Stimulated activated CD4-positive, alpha-beta T cell treated with anti-CD3 and anti-CD28 coated beads, Interleukin-15, amount 100 ng/mL, for 48 hours (primary cell): ENCODE measurements at regions not wholly inside any gene's neighbourhood (a gene's known extent, or its start where the extent isn't known, plus 50 kb on each side); places are given as distances from the start of the nearest gene placed in this dataset.
"Not testable (repeated sequence)": the region's sequence is repeated elsewhere in the genome, so short reads cannot be mapped to it uniquely, and the experiment has no call there.

Experiments used
- DNase-seq, 2 donors: peaks; one replicate each; pipeline ENCODE4 v3.0.0-alpha.2; 2020; ENCODE audit warnings: low read depth in 2 of 2

DNA sequence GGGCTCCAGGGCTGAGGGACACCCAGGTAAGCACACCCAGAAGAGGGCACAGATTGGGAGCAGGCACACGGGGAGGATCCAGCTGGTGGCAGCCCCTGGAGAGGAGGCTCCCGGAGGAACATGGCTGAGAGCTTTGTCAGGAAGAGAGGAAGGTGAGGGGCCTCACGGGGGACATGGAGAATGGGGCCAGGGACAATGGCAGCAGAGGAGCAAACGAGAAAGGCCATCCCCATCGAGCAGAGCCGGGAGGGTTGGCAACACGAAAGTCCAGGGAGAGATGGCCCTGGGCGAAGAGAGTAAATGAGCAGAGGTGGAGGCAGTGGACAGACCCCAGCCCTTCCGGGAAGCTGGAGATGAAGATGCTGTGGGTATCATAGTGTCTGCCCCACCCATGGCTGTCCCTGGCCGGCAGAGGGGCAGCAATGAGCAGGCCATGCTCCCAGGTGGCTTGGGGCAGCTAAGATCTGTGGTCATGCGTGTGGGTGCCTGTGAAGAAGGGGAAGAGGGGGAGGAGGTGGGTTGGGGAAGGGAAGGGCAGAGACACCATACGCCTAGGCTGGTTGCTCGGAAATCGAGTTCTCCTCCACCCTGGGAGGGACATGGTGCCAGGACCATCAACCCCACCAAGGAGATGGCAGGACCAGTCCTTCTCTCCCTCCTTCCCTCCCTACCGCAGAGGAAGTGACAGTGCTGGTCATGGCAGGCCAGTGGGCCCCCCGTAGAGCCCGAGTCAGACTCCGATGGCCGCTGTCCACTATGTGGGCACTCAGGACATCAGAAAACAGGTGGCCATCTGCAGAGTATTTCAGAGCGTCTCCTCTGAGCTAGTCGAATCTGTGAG is 191.7 kb downstream of the NDUFA10 start:
- DNase-seq, result no peak

DNA sequence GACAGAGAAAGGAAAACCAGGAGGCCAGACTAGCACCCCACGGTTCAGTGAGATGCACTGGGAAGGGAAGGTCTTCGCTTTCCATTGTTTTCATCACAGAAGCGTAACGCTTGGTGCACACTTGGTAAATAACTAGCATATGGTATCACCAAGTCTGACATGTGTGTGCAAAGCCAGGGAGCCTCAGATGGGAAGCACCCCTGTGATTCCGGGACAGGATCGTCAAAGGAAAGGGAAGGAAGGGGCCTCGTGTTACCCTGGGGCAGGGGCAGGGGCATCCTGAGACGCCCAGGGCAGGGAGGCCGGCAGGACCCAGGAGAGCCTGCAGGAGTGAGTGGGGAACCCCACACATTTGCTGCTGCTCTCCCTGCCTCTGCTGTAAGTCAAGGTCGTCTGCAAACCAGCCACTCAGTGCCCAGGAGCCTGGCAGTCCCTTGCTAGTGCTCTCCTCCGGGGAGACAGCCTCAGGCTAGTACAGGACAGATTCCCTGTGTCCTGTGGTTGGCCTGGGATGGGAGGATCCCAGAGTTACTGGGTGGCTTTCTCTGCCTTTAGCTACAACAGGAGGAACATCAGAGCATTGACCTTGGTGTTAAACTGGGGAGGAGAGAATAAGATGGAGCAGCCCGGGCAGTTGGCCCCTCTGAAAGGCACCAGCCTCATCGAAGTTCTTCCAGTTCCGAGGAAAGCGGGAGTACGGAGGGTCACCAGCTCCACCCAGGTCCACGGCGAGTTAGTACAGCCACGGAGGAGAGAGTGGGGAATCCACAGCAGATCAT is 192.5 kb downstream of the NDUFA10 start:
- DNase-seq, result no peak

DNA sequence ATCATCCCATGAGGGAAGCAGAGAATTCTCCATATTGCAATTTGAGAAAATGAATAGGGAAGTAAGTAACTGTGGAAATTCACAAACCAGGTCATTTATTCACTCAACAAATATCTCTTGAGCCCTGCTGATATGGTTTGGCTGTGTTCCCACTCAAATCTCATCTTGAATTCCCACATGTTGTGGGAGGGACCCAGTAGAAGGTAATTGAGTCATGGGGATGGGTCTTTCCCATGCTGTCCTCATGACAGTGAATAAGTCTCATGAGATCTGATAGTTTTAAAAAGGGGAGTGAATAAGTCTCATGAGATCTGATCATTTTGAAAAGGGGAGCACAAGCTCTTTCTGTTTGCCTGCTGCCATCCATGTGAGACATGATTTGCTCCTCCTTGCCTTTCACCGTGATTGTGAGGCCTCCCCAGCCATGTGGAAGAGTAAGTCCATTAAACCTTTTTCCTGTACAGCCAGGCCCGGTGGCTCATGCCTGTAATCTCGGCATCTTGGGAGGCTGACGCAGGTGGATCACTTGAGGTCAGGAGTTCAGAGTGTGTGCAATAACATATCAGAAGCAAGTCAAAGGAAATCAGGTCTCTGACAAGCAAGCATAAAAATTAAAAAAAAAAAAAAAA is 193.2 kb downstream of the NDUFA10 start:
- no peak for DNase-seq

DNA sequence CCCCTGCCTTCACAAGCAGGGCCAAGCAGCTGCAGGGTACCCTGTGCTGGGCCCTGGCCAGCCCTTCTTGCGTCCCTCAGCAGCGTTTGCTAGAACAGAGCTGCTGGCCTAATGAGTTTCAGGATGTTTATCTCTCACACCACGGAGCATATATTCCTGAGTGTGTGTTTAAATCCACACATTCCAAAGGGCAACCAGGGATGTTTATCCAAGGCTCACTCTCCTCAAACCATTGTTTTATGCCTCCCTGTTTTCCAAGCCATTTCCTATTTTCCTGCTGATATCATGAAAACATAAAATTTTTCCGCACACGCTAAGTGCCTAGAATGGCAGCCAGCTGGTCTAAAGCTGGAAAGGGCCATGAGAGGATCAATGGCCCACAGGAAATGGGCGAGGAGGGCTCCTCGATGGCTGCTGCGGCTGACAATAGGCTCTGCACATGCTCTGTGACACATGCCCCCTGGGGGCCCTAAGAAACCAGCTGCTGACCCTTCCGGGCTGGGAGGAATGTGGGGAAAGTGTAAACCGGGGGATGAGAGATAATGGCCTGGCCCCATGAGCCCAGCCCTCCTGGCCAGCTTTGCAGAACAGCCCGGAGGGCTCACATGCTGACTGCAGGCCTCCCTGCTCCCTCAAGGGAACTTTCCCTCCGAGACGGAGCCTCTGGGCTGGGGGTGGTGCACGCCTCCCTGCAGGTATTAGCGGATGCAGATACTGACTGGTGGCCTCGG is 194.0 kb downstream of the NDUFA10 start:
- no peak for DNase-seq

DNA sequence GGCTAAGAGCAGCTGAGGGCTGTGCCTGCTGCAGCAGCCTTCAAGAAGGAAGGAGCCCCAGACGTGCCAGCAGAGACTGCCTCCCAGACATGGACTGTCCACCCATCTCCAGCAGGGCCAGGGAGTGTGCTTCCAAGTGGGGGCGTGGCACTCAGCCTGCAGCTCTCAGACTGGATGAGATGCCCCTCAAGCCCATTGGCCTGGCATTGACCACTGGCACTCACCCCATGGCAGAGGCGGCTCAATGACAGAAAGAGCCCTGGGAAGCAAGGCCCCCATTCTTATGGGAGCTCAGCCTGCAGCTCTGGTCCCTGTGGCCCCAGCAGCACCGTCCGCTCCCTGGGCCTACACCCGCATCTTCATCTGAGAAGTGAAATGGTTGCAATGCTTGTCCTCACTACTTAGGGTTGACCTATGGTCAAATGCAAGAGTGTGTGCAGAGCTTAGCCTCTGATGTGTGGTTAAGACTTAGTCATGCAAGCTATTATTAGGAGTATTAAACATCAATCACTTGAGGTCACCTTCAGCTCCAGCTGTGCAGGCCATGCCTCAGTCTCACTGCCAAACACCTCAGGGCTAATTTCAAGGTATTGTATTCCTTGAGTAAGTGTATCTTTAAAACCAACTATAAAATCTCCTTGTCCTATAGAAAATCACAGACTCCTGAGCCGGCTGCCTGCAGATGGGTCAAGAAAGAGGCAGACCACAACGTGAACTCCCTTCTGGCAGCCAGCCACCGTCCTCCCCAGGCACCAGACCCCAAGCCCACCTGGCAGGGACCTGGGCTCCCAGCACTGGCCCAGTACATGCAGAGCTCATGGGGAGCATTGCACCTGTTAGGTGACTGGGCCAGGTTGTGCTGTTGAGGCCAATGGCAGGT is 194.8 kb downstream of the NDUFA10 start:
- DNase-seq, result no peak

DNA sequence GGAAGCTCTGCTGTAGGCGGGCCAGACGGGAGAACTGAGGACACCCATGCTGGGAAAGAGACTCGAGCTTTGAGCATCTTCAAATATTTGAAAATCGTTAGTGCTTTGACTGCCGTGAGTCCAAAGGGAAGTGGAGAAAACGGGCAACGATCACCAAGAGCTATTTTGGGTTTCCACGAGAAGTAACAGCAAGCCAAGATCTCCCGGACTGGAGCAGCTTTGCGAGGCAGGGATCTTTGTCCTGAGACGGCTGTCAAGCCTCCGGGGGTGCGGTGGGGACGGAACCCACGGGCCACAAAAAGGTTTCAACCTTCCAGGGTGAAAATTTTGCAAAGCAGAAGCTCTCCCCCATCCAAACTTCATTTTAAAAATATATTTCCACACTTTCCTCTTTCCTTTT is 195.8 kb downstream of the NDUFA10 start:
- no peak for DNase-seq

DNA sequence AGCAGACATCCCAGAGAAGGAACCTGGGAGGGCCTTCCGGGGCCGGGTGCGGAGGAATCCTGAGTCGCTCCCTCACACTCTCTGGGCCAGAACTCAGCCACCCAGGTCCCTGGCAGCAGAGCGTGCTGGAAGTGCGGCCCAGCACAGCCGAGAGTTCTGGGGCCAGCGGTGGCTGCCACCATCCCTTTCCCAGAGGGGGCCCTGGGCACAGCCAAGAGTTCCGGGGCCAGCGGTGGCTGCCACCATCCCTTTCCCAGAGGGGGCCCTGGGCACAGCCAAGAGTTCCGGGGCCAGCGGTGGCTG is 196.2 kb downstream of the NDUFA10 start:
- DNase-seq, result not testable (repeated sequence)

DNA sequence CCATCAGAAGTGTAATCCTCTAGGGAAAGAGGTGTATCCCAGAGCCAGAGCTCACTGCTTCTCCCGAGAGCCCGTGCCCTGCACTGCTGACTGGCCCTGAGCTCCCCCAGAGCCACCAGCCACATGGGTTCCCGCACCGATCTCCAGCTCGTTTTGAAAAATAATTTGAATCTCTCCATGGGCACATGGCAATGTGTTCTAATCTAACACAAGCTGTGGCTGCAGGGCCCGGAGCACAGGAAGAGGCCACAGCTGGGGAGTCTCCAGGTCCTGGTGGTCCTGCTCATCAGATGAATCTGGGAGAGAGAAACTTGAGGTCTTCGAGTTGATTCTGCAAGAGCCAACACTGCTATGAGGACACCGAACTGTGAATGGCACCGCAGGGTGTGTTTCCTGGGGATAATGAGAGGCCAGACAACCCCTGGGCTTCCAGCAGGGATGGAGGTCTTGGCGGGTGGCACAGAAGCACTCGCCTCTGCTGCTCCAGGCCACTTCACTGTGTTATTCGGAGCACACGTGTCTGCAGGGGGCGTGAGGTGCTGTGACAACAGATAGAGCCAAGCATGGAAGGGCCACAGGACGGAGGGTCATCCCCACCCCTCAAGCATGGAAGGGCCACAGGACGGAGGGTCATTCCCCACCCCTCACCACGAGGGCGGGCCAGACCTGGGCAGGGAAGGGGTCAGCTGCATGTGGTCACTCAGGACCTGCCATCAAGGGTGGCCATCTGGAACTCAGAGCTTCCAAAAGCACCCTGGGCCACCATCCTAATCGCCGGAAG is 196.8 kb downstream of the NDUFA10 start:
- DNase-seq, result no peak

DNA sequence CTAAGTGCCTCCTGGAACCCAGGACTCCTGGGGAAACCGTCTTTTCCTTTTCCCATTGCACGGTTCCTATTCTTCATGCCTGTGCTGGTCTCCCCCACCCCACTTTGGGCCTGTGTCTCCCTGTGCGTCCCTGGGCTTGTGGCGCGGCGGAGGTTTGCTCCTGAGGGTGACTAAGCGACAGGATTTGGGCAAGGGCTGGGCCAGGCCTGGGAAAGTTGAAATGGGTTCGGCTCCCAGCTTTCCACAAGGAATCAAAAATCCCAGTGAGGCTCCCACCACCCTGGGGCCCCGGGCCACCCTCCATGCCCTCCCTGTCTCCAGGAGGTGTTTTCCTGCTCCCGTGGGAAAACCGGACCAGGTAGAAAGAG is 197.6 kb downstream of the NDUFA10 start:
- no peak for DNase-seq

DNA sequence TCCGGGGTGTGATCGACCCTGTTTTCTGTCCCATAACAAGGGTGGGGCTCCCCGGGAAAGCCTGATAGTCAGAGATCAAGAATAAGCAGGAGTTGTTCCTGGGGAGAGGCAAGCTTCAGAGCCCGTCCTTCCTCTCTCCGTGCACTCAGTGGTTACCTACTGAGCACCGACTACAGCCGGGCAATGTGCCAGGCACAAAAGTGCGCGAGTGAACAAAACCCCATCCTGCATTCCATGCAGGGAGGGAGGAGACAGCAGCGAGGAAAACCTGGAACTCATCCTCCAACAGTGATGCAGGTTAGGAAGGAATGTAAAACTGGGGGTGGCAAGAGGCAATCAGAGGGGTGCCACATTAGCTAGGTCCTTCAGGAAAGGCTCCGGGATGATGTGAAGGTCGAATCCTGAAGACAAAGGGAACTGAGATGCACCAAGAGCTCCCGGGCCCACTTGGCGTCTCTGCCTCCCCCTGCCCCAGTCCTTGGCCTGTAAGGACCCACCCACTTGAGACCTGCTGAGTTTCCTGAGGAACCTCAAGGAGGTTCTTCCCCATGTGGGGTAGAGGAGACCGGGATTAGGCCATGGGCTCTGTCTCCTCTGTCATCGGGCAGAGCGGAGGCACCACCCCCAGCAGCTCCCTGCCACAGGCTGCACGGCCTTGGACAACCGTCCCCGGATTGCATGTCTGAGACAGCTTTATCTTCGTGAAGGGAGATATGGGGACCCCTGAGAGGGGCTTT is 198.2 kb downstream of the NDUFA10 start:
- no peak for DNase-seq

DNA sequence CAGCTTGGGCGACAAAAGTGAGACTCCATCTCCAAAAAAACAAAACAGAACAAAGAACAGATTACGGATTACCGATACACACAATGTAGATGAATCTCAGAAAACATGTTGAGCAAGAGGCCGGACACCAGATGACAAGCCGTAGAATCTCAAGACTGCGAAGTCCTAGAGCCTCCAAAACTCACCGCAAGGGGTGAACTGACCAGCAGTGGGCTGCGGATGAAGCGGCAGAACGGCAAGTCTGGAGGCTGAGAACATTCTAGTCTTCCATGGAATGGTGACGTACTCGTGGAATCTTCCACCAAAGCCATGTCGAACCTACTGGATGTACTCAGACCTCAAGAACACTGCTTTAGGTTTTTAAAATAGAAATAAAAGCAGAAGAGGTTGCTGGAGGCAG is 198.8 kb downstream of the NDUFA10 start:
- DNase-seq, result no peak

DNA sequence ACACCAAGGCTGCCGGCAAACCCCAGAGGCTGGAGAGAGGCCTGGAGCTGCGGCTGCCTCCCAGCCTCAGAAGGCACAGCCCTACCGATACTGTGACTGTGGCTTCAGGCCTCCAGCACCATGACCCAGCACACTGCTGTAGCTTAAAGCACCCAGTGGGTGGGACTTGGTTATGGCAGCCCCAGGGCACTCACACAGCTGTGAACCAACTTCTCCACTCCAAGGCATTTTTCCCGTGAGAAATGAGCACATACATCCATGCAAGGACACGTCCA is 199.5 kb downstream of the NDUFA10 start:
- DNase-seq, result no peak

DNA sequence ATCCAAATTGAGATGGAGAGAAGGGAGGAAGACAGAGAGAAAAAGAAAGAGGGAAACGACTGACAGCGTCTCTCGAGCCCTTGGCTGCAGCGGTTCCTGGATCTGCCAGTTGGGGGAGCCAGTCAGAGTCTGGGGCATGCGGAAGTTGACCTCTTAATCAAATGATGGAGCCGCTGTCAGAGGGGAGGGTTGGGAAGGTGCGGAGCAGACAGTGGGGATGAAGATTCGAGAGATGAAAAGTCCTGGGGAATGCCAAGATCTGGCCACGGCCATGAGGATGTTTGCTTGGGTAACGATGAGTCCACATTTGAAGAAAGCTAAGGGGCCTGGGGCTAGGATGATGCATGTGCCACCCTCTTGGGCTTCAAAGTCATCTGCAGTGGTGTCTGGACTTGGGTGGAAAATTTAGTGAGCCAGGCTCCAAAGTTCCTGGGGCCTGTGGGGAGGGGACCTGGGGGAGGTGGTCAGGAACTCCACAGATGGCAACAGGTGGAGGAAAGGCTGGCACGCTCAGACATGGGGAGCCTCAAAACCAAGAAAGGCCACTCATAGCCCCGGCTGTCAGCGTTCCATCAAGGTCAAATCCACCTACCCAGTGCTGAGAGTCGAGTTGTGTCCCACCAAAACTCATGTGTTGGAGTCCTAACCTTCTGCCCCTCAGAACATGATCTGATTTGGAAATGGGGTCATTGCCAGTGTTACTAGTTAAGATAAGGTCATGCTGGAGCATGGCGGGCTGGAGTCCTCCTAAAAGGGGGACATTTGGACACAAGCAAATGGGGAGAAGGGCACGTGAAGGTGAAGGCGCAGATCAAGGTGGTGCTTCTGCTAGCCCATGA is 200.1 kb downstream of the NDUFA10 start:
- no peak for DNase-seq

DNA sequence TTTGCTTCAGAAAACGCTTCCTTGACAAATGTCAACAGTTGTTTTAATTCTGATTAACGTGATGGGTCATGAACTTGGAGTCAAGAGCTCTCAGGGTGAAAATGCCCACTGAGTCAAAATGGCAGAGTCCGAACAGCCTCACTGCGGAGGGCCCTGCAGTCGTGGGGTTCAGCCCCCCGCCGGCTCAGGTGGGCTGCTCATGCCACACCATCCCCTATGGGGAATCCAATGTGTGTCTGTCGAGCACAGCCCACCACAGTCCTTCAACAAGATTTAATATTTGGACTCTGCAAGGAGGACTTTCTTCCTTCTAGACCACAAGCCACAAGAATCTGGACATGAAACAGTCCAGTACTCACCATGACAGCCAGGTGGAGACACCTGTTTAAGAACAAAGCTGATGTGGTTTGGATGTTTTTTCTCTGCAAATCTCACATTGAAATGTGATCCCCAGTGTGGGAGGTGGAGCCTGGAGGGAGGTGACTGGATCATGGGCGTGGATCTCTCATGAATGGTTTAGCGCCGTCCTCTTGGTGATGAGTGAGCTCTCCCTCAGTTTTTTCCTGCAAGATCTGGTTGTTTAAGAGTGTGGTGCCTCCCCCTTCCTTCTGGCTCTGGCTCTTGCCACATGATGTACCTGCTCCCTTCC is 201.0 kb downstream of the NDUFA10 start:
- DNase-seq, result no peak

DNA sequence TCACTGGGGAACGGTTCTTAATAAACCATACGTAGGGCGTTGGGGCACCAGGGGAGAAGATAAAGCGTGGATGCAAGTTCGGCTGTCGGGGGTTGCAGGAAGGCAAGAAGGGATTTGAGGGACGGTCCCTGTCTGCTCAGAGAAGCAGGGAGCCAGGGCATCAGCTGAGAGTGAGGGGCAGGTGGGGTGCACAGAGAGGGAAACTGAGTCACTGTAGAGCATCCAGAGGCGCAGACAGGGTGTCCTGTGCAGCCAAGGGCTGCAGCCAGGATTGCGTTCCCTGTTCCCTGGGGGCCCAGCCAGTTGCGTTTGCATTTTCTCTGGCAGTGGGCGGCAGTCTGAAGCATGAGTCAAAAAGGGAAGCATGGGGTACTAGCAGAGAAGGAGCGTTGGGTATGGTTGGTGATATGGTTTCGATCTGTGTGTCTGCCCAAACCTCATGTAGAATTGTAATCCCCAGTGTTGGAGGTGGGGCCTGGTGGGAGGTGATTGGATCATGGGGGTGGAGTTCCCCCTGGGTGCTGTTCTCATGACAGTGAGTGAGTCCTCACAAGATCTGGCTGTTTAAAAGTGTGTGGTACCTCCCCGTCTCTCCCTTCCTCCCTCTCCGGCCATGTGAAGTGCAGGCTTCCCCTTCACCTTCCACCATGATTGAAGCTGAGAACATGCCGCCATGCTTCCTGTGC is 202.9 kb downstream of the NDUFA10 start:
- no peak for DNase-seq

DNA sequence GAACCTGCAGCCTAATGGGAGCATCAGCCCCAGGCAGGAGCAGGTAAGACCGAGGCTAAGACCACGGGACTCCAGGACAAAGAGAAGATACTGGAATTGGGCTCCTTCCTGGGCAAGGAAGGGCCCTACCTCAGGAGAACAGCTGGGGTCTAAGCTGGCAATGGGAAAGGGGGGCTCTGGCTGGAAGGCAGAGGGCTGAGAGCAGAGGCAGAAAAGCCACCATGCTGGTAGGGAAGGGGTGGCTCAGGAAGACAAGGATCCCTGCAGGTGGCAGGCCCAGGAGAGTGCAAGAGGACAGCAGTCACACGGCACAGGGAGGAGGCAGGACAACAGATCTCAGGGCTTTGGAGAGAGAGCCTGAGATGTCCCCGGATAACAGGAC is 203.5 kb downstream of the NDUFA10 start:
- no peak for DNase-seq

DNA sequence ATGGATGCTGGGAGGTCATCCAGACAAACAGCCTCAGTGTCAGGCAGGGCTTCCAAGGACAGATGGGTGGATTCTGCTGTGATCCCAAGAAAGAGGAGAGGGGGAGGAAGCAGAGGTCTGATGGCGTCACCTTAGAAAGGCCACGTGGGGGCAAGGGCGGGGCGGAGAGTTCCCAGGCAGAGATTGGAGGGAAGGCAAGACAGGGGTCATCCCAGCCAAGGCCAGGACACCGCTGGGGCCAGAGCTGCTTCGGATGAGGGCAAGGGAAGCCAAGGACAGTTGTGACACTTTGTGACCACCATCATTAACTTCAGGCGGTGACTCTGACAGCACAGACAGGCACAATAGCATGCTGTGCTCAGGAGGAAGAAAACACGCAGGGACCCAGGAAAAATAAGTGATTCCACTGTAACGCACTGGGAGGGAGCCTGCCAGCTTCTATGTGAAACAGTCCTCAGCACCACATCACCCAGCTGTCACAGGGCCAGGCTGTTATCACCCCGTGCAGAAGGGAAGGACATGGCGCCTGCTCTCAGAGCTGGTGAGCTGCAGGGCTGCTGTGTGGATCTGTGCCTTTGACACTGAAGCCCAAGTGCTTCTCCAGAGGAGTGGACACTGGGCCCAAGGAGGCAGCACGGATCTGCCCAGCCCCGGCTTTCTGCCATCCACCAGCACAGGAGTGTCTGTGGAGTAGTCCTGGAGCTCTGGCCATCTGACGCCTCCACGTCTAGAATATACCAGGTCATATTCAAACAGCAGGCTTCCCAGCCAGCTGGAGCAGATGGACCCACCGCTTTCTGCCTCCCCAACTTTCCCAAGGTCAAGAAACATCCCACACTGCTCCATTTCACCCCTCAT is 204.1 kb downstream of the NDUFA10 start:
- DNase-seq, result no peak
